Esophagus mucosa (tissue), 1 donor: ENCODE measurements at regions not wholly inside any gene's neighbourhood (a gene's known extent, or its start where the extent isn't known, plus 50 kb on each side); places are given as distances from the start of the nearest gene placed in this dataset.
"Not testable (repeated sequence)": the region's sequence is repeated elsewhere in the genome, so short reads cannot be mapped to it uniquely, and the experiment has no call there.

ENCODE experiments used
- ATAC-seq: fragments of 200-7000 bp; cut with Tn5 transposase; one replicate; pipeline ENCODE4 v1.9.1; 2020
- donor health status: DM: yes; HTN: yes; CAD: no.

DNA sequence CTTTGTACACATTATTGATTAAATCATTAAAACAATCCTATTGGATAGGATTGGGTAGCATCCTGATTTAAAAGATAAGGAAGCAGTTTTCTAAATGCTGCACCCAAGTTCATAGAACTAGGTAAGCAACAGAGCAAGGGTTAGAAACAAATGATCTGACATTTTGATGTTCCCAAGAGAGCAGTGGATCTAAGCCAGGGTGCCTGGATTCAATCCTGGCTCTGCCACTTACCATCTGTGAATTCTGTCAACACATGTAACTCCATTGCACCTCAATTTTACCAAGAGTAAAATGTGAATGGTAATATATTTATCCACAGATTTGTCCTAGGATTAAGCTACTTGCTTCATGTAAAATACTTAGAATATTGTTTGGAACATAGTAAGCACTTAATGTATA lies 982.6 kb upstream of the FANCL start:
- no peak for ATAC-seq

DNA sequence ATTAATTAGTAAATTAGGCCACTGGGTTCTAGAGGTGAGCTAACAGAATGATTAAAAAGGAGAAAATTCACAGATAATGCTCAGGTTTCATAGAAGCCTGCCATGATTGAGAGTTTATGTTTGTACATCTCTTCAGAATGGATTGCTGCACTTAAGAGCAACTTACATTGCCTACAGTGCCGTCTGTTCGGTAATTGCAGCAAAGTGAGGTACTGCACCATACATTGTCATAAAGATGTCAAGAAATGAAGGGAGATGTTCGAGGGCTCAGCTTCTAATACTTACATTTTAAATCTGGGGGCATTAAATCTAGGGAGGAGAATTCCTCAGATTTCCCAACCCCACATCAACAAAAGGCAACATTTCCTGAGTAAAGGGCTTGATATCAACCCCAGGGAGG lies 976.2 kb upstream of the FANCL start:
- ATAC-seq, result no peak

DNA sequence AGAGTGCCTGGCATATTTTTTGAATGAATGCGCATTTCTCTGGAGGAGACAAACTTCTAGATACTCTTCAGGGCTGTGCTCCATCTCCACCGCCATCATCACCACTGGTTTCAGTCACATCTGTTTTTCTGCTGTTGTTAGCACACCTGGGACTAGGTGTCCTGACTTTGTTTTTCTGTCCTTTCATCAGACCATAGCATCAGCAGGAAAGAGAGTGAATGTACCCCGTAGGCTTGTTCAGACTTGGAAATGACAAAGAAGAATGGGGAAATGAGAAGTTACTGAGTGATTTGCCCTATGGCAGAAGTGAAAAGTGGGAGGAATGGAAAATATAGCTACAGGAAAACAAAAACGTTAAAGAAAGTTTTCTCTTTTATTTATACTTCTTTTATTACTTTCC lies 965.2 kb upstream of the FANCL start:
- ATAC-seq, result no peak

DNA sequence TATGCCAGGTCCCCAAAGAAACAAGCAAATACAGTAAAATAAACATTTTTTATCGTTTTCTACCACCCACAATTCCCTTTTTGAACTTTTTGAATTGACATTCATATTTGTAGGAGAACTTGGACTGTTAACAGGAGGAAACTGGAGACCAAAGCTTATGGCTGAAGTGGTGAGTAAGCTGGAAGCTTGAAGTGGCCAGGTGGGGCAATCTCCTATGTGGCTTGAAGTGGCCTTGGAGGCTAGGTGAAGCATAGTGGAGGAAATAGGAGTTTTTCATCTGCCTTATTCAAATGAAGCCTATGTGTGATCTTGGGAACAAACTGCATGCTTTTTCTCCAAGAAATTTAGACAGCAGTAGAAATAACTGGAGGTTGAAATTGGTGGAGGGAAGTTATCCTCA lies 962.9 kb upstream of the FANCL start:
- no peak for ATAC-seq

DNA sequence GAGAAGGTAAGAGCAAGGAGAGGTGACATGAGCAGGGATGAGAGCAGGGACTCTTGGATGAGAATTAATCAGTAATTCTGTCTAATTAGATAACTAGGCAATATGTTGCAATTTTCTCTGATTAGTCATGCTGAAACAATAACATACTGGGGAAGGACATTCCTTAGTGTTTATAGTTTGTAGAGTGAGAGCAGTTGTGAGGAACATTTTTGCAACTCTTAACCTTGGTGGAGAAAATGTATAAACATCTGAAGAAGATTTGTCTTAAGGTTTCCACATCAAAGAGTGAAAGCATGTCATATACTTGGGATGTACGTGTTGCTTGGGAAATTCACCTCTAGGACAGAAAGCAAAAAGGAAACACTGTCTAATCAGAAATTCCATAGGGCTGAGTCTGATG lies 955.4 kb upstream of the FANCL start:
- no peak for ATAC-seq

DNA sequence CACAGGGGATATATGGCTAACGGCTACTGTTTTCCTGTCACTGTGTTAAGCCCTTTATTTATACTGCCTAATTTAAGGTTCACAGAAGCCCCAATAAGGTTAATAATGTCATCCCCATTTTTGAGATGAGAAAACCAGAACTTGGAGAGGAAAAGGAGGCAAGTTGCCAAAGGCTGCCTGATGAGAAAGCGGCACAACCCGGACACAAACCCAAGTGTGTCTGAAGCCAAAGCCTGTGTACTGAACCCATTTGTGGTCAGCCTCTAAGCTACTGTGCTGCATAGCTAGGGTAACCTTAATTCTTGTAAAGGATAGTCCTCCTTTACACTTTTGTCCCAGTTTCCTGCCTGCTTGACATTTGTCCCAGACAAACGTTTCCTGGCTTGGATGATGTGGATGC lies 954.7 kb upstream of the FANCL start:
- no peak for ATAC-seq

DNA sequence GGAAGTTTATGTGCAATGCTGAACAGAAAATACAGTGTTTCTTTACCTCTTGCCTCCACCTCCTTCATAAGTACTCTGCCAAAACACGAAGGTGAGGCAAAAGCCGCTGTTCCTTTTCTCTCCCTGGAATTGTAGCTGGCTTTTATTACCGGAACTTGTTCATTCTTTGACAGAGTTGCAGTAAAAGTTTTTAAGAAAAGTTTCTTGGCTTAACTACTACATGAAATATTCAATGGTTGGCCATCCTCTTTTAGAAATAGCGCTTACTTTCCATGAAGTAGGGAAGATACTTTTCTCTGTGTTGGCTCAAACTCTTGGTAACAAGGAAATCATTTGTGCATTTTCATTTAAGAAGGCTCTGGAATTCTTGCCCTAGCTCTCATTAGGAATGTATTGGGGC lies 950.7 kb upstream of the FANCL start:
- ATAC-seq, result no peak

DNA sequence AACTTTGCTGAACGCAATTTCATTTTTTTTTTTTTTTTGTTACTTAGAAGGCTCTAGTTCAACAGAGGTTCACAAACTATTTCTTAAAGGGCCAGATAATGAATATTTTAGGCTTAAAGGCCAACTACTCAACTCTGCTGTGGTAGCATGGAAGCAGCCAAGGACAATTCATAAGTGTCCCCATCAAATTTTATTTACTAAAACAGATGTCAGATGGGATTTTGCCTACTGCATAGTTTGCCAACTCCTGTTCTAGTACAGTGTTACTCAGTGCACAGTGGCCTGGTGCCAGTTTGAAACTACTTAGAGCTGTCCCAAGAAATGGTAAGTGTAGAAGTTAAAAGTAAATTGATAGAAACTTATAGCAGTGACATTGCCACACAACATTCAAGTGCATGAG lies 949.4 kb upstream of the FANCL start:
- no peak for ATAC-seq

DNA sequence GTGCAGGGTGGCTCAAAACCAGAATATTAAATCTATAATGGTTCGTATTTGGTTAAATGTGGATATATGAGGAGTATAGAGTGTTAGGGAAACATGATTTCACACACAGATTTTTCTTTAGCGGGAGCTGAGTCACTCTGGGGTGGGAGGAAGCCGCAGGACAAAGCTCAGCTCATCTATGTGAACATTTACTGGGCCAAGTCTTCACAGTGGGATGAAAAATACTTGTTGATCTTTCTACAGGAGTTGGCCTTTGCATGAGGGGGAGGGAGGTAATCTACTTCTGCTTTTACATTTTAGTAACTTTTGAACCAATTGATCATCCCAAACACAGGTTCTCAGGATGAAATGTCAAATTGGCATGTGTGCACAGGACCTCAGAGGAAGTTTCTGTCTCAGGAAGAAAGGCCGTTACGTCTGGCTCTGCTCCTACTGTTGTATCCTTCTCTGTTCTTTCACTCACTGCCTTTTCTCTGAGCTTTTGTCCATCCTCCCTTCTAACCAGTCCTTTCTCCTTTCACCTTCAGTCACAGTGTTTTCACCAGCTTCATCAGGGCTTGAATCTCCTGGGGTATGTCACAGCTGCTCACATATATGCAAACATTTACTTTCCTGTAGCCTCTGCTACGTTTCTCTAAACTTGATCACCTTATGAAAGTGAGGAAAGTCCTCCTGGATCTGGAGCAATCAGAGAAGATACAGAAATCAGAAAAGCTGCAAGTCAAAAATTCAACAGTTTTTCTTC lies 943.3 kb upstream of the FANCL start:
- ATAC-seq, result no peak

DNA sequence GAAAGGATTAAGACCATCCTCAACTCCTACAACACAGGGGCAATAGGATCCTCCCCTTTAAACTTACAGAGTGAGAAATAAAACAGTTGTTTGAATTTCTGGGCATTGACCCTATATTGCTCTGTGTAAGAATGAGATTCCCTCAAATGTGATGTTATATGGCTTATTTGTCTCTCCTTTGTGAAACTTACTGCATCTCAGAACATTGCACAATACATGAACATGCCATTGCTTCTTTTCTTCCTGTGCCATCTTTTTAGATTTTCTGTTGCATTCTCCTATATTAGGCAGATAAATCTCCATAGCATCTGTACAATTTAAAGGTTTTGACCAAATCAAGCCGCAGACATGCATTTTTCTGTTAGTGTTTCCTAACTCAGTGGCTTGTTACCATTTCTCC lies 941.9 kb upstream of the FANCL start:
- ATAC-seq, result no peak

DNA sequence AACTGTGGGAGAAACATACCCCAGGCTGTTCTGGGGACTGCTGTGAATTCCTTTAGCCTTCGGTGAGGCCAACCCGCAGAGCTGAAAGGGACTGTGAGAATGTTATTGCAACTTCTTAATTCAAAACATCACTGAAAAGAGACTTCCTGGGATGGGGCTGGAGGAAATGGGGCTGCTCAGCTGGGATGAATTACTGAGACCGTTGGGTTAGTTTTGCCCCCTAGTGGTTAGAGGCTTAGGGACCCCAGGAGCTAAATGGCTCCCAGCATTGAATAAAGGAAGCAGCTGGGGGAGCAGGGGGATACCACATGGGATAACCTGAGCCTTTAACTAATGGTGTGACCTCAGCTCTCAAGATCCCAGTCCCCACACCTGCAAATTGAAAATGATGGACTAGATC lies 941.1 kb upstream of the FANCL start:
- ATAC-seq, result no peak

DNA sequence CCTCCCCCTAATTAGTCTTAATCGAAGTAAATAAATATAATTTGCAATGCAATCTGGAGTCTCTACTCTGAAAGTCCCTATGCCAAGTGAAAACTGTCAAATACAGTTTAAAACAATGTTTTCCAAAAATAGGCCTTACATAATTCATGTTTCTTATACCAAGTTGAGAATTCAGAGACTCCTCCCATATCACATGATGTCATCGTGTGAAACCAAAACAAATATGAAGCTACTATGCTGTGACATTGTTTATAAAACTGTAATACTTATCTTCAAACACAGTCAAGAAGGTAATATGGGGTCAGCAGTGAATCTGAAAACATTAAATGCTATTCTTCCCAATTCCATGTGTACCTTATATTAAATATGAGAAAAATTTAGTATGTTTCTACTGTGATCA lies 940.2 kb upstream of the FANCL start:
- no peak for ATAC-seq

DNA sequence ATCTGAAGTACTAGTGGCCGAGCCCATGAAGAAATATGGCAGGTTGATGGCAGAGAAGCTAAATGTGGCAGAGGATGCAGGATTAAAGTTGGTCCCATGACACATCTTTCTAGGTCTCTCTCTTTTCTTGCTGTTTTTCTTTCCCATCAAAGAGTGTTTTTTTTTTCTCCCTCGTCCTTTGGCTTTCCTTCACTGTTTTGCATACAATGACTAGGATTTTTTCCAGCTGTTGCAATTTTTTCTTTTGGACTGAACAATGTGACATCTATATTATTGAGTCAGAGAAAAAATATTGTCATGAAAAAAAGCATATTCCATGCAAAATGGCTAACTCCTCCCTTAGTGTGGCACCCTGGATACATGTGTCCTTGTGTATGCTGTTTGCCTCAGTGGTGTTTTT lies 939.5 kb upstream of the FANCL start:
- no peak for ATAC-seq

DNA sequence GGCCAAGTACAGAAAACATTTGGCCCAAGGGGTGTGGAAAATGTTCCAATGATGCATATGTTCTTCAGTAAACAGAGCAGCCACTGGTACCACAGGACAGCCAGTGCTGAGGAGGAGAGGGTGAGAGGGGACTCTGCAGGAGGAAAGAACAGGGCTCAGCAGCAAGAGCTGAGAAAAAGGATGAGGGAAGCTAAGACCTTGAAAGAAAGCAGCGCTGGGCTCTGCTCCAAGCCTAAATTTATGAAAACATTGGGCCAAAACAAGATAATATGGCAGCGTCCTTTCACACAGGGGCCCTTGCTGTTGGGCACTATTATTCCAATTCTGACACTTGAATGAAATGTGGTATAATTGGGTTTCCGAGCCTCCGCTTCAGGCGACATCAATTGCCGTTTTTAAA lies 939.0 kb upstream of the FANCL start:
- ATAC-seq, result no peak

DNA sequence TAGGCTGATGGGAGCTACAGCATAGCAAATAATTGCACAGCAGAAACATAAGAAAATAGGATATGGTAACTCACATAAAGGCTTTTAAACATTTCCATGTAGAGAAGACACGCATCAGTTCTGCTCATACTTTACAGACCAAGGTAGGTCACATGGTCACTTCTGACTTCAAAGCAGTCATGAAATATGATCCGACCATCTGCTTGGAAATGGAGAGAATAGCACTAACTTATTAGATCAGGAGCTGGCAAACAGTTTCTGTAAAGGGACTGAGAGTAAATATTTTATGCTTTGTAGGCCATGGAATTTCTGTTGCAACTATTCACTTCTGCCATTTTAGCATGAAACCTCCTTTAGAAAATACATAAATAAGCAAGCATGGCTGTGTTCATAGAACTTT lies 936.6 kb upstream of the FANCL start:
- no peak for ATAC-seq

DNA sequence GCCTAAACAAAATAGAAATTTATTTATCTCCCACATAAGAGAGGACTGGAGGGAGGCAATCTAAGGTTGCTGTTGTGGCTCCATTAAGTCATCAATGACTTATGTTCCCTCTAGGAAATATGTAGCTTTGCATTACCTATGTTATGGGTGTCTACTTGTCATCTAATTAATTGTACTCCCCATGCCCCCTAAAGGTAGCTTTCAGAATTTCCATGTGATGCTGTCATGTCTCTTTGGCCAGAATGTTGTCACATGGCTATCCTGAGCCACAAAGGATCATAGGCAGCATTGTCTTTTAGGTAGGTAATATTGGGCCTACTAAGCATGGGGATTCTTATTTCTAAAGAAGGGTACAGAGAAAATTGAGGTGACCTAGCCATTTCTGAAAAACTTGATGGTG lies 935.6 kb upstream of the FANCL start:
- ATAC-seq, result no peak

DNA sequence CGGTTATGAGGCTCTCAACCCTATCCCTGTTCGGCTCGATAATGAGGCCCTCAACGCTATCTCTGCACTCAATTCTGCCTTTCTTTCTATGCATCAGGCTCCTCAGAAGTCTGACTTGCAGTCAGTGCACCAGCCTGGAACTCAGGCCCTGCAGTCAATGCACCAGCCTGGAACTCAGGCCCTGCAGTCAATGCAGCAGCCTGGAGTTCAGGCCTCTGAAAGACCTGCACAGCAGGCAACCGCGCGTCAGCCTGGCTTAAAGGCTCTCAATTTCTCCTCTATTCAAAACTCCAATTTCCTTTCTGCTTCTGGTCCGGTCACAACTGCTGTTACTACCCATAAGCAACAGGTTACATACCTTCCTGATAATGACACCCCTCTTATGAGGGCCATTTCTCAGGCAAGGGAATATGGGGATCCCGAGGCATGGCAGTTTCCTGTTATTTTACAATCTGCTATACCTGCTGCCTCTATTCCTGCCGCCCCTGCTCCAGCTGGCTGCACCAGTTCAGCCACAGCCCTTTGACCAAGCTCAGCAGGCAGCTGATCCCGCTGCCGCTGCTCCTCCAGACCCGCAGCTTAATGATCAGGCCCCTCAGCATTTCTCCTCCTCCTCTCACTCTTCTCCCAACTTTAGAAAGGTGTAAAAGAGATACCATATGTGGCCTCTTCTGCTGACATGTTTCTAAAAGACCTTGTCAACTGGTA lies 933.6 kb upstream of the FANCL start:
- no peak for ATAC-seq

DNA sequence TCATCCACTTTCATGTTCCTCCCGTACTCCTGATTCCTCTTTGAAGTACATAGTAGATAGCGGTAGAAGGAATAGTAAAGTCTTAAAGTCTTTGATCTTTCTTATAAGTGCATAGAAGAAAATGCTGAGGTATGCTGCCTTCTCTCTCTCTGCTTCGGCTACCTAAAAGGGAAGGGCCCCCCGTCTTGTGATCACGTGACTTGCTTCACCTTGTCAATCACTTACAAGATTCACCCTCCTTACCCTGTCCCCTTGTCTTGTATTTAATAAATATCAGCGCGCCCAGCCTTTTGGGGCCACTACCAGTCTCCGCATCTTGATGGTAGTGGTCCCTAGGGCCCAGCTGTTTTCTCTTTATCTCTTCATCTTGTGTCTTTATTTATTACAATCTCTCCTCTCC lies 932.2 kb upstream of the FANCL start:
- ATAC-seq, result no peak

DNA sequence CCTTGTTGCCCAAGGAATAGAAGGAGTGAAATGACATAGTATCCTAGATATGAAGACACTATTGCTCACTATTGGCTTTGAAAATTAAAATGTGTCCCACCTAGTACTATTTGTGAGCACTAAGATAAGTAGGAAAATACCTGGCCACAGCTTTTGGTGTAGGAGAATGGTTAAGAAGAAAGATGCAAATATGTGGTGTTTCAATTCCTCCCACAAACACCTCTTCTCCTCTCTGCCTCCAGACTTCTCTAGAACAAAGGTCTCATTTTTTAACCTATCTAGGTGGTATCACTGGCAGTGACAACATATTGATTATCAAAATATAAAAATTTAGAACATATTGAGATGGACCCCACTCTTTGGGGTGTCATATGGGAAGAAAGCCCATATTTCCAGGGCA lies 929.9 kb upstream of the FANCL start:
- ATAC-seq, result no peak

DNA sequence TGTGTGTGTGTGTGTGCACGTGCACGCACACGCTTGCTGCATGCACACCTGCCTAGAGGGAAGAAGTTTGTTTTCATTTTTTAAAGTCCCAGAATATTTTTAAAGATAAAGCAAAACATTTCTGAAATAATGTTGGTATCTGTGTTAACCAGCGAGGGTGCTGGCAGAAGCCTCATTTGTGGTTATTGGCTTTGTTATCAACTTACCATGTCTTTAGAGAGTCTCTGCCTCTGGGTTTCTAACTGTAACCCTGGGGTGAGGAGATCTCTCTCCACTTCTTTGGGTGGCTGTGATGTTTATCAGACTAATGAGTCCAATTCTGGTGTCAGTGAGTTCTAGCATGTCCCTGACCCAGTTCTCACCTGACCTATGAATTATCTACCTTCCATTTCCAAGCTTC lies 927.6 kb upstream of the FANCL start:
- no peak for ATAC-seq

DNA sequence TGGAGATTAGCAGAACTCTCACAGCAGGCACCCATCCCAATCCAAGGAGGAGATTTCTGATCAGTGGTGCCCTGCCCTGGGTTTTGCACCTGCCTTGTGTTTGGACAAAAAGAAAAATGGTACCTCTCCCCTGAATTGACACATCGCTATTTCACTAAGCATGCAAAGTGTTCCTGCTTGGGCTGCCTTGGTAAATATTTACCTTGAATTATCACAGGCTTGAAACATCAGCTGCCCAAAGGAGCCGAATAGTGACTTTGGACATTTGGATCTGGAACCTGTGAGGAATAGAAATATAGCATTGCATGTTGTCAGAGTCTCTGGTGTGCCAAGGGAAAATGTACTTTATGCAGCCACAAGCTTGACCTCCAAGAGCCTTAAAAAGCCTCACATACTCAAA lies 926.4 kb upstream of the FANCL start:
- no peak for ATAC-seq

DNA sequence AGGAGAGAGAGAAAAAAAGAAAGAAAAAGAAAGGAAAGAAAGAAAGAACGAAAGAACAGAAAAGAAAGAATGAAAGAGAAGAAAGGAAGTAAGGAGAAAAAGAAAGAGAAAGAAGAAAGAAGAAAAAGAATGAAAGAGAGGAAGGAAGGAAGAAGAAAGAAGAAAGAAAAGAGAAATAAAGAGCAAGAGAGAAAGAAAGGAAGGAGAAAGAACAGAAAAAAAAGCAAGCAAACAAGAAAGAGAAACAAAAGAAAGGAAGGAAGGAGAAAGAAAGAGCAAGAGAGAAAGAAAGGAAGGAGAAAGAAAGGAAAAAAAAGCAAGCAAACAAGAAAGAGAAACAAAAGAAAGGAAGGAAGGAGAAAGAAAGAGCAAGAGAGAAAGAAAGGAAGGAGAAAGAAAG lies 916.8 kb upstream of the FANCL start:
- not testable (repeated sequence) for ATAC-seq

DNA sequence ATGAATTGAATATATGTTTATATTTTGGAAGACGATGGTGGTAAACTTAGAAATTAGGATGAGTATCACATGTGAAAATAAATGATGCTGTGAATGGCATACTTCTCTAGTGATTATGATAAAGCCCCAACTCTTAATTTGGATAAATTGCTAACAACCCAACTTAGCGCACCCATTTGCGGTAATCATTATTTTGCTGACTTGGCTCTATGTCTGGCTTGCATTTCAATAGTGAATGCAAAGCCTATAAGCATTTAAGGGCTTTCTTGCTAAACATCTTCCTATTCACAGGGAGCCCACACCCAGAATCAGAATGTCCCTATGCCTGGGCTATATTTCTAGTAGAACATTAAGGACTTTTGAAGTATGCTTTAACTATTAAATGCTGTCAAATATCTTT lies 910.7 kb upstream of the FANCL start:
- no peak for ATAC-seq

DNA sequence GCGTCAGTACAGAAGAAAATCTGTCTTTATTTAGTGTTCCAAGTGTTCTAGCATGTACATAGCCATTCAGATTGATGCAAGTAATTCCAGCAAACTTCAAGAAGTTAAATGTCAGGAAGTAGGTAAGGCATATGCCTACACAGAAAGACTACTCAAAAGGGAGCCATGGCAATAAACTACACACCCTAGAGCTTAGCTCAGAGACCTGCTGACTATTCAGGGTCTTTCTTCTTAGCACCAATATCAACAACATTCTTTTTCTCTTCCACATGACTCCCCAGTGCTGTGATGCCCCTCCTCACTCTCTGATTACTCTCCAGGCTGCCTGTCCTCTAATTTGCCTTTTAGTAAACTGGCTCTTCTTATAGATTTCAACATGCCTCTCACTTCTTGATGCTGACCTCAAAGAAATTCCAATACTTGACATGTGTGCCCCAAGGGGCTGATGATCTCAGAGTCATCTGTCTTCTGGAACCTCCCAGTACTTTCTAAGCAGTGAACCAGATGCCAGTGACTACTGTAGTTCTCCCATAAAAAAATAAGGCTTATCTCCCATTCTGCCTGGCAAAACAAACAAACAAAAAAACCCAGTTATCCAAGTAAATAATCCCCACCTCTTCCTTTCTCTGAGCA lies 909.2 kb upstream of the FANCL start:
- no peak for ATAC-seq
